Endodermal cell (in vitro differentiated cells): ENCODE measurements at regions not wholly inside any gene's neighbourhood (a gene's known extent, or its start where the extent isn't known, plus 50 kb on each side); places are given as distances from the start of the nearest gene placed in this dataset.

Source experiments
- DNase-seq: peaks from one replicate; pipeline ENCODE4 v3.0.0-alpha.2; 2017
- H3K27ac ChIP-seq: 2 replicates; pipeline ENCODE4 v1.5.1; 2013; ENCODE audit warnings: mild to moderate bottlenecking, low read depth, low read length, moderate library complexity
- H3K27me3 ChIP-seq: 2 replicates; pipeline ENCODE4 v1.6.1; 2013; ENCODE audit warnings: mild to moderate bottlenecking, low read length, moderate library complexity; ENCODE audit not compliant: insufficient read depth, control insufficient read depth, poor library complexity, severe bottlenecking
- H3K36me3 ChIP-seq: 2 replicates; pipeline ENCODE4 v1.7.0; 2013; ENCODE audit warnings: mild to moderate bottlenecking, low read length, moderate library complexity; ENCODE audit not compliant: control insufficient read depth, insufficient read depth
- H3K4me1 ChIP-seq: one replicate; pipeline ENCODE4 v1.7.0; 2013; ENCODE audit warnings: low read length; ENCODE audit not compliant: control insufficient read depth, insufficient read depth
- H3K4me3 ChIP-seq: 2 replicates; pipeline ENCODE4 v1.5.1; 2013; ENCODE audit warnings: mild to moderate bottlenecking, low read length, moderate library complexity
- H3K9ac ChIP-seq: 2 replicates; pipeline ENCODE4 v1.6.1; 2013; ENCODE audit warnings: mild to moderate bottlenecking, low read length, moderate library complexity; ENCODE audit not compliant: poor library complexity, severe bottlenecking; ENCODE audit errors: extremely low read depth
- H3K9me3 ChIP-seq: 2 replicates; pipeline ENCODE4 v1.6.1; 2013; ENCODE audit warnings: mild to moderate bottlenecking, low read length, moderate library complexity; ENCODE audit not compliant: control insufficient read depth
- H3K27ac Mint-ChIP-seq: 2 replicates; pipeline ENCODE4 v1.8.0; 2020; ENCODE audit warnings: mixed read lengths
- H3K27me3 Mint-ChIP-seq: 2 replicates; pipeline ENCODE4 v1.8.0; 2021; ENCODE audit warnings: mild to moderate bottlenecking, mixed read lengths; ENCODE audit not compliant: insufficient read depth
- H3K36me3 Mint-ChIP-seq: 2 replicates; pipeline ENCODE4 v1.8.0; 2020; ENCODE audit warnings: low read depth, mixed read lengths
- H3K4me1 Mint-ChIP-seq: 2 replicates; pipeline ENCODE4 v1.8.0; 2020; ENCODE audit warnings: mixed read lengths
- H3K4me3 Mint-ChIP-seq: 2 replicates; pipeline ENCODE4 v1.8.0; 2020; ENCODE audit warnings: mild to moderate bottlenecking, moderate library complexity, mixed read lengths
- H3K9me3 Mint-ChIP-seq: 2 replicates; pipeline ENCODE4 v1.8.0; 2020; ENCODE audit warnings: mild to moderate bottlenecking, mixed read lengths
- WGBS, 2 experiments: methylation state at CpG; one replicate each; pipeline versions ENCODE4 v1.1.5 to v1.1.7; 2013; ENCODE audit warnings: missing lambda C conversion rate in 2 of 2, mixed read lengths in 1 of 2; ENCODE audit not compliant: insufficient coverage in 1 of 2, insufficient read length in 1 of 2; 5-methylcytosine and 5-hydroxymethylcytosine counted together
- TF ChIP-seq, protein P1 (sequence below): fragments of 200-600 bp; sonication (generic); conservative IDR thresholded peaks from 2 replicates; pipeline ENCODE4 v1.5.0; 2021; ENCODE audit warnings: antibody characterized with exemption, mild to moderate bottlenecking

DNA sequence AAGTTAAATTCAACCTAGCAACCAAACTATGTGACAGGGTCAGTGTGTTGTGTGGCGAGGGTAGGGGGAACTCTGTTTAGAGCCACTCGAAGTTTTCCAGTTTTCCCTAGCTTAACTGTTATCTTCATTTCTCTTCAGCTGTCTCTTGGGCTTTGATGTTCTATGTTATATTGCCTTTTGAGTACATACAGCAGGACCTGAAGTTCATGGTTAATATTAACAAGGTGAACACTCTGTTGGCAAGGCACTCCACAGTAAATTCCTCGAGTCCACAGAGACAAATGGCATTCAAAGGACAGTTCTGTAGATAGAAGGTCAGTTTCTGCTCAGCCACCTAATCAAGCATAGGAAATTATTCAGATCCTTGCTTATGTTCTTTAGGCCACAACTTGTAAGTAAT lies 147.9 kb upstream of the DPH6 start:
- Histone ChIP-seq H3K9ac (no peak overlapping the region), H3K9me3 (no peaks in the 10 kb centered on the region), H3K27me3 (no peaks in the 10 kb centered on the region), H3K27ac (no peak overlapping the region), H3K4me1 (peaks cover 6% of the 10 kb centered on the region), H3K36me3 (no peaks in the 10 kb centered on the region), H3K4me3 (no peak overlapping the region)
- no peak for DNase-seq
- Mint-ChIP-seq H3K36me3 (no peaks in the 10 kb centered on the region), H3K27me3 (no peaks in the 10 kb centered on the region), H3K9me3 (no peaks in the 10 kb centered on the region), H3K4me3 (no peak overlapping the region), H3K4me1 (peaks cover 14% of the 10 kb centered on the region), H3K27ac (no peak overlapping the region)
- TF ChIP-seq, protein P1, sequence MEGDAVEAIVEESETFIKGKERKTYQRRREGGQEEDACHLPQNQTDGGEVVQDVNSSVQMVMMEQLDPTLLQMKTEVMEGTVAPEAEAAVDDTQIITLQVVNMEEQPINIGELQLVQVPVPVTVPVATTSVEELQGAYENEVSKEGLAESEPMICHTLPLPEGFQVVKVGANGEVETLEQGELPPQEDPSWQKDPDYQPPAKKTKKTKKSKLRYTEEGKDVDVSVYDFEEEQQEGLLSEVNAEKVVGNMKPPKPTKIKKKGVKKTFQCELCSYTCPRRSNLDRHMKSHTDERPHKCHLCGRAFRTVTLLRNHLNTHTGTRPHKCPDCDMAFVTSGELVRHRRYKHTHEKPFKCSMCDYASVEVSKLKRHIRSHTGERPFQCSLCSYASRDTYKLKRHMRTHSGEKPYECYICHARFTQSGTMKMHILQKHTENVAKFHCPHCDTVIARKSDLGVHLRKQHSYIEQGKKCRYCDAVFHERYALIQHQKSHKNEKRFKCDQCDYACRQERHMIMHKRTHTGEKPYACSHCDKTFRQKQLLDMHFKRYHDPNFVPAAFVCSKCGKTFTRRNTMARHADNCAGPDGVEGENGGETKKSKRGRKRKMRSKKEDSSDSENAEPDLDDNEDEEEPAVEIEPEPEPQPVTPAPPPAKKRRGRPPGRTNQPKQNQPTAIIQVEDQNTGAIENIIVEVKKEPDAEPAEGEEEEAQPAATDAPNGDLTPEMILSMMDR, result no peak
- WGBS, 2 experiments, result 98 to 100% methylated on average over 3 of the region's 3 CpGs

DNA sequence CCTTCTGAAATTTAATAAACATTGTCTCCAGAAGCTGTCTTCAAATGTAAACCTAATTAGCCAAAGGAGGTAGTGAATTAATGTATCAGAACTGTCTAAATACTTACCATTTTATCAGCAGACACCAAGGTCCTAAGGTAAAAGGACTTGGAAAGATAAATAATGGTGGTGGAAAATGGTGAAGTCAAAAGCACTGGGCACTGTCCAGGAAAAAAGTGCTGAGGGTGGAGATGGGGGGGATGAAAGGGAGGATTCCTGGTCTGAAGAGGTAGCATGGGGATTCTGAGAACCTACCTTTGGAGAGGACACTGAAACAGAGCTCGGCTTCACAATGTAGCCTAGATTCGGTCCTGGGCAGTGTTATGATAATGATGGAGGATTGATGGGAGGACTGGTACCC lies 149.0 kb upstream of the DPH6 start:
- Histone ChIP-seq H3K27ac (no peak overlapping the region), H3K4me1 (peaks cover 6% of the 10 kb centered on the region), H3K9ac (no peak overlapping the region), H3K4me3 (no peak overlapping the region), H3K36me3 (no peaks in the 10 kb centered on the region), H3K9me3 (no peaks in the 10 kb centered on the region), H3K27me3 (no peaks in the 10 kb centered on the region)
- Mint-ChIP-seq H3K36me3 (no peaks in the 10 kb centered on the region), H3K27ac (no peak overlapping the region), H3K4me3 (no peak overlapping the region), H3K4me1 (peaks cover 14% of the 10 kb centered on the region), H3K27me3 (no peaks in the 10 kb centered on the region), H3K9me3 (no peaks in the 10 kb centered on the region)
- TF ChIP-seq, protein P1, result no peak
- DNase-seq, result no peak
- 93 to 95% methylated on average over 2 of the region's 2 CpGs for WGBS, 2 experiments

DNA sequence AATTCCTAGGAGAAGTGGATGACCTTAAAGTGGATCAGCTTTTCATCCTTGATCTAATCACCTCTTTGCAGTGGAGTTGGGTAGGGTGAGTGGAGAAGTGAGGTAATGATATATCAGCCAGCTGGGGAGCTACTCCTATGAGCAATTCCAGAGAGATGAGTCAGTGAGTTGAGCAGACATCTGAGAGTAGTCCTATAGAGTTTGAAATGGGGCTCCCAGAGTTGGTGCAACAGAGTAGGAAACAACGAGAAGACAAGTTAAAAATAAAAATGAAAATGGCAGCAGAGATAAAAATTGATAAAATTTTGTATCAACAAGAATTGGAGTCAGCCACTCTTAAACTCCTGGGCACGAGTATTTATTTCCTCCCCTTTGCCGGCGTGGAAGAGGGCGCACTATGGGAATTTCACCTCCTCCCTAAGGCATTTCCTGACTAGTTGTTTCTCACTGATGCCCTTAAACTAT lies 150.8 kb upstream of the DPH6 start:
- peak; percentile 58 for DNase-seq
- Mint-ChIP-seq H3K27ac (peak overlapping the region; percentile 56), H3K4me3 (no peak overlapping the region), H3K9me3 (no peaks in the 10 kb centered on the region), H3K4me1 (peaks cover 13% of the 10 kb centered on the region), H3K36me3 (no peaks in the 10 kb centered on the region), H3K27me3 (no peaks in the 10 kb centered on the region)
- Histone ChIP-seq H3K27ac (no peak overlapping the region), H3K27me3 (no peaks in the 10 kb centered on the region), H3K9ac (no peak overlapping the region), H3K4me3 (no peak overlapping the region), H3K9me3 (no peaks in the 10 kb centered on the region), H3K4me1 (peaks cover 6% of the 10 kb centered on the region), H3K36me3 (no peaks in the 10 kb centered on the region)
- TF ChIP-seq, protein P1, result no peak
- 78 to 86% methylated on average over 2 to 5 of the region's 5 CpGs for WGBS, 2 experiments
